ENCODE measurements at regions not wholly inside any gene's neighbourhood (a gene's known extent, or its start where the extent isn't known, plus 50 kb on each side); places are given as distances from the start of the nearest gene placed in this dataset.

GRCh38 chr7:42522227-42522991 lies 285.4 kb upstream of the GLI3 start:
- no peaks in the 10 kb centered on the region for H3K9me1 ChIP-seq (ENCODE audit: control insufficient read depth, insufficient read depth, low read length)
- POLR2A ChIA-PET = interaction anchor here (0.7 to 1.4 kb wide), 2 partner anchors 24 to 225 kb away, joined by 3 read pairs; no protein-coding TSS in a partner anchor
- no peak for DNase-seq (ENCODE audit: extremely low read depth in 1 of 4, low spot score in 3 of 4)
- H3K4me2 ChIP-seq (ENCODE audit: insufficient read depth, low read length) = no peak overlapping the region
- no peaks in the 10 kb centered on the region for H3K4me1 ChIP-seq (replicated peaks in 1 of 2; ENCODE audit: control insufficient read depth in 2 of 2, insufficient read depth in 2 of 2, low read length in 2 of 2)
- CTCF ChIA-PET (ENCODE audit: low intra/inter-chr PET ratio) = no interaction called here
- FAIRE-seq = no peak
- intact Hi-C loops (cut with micrococcal nuclease) = no loop called here
- BruUV-seq (replicated peaks) = no TSS peak
- in situ Hi-C loops (cut with MboI) = no loop called here
- no peaks in the 10 kb centered on the region for H3K36me3 ChIP-seq (ENCODE audit: control insufficient read depth, insufficient read depth, low read length)
- no peak overlapping the region for H3K4me3 ChIP-seq
- TF ChIP-seq GATAD2A (IDR thresholded peaks at IDR 0.05) (no peak), CHD4 (IDR thresholded peaks at IDR 0.05; ENCODE audit: insufficient read depth, insufficient replicate concordance, low read depth, low read length, poor library complexity, severe bottlenecking) (no peak), ZNF507 (tag; conservative IDR thresholded peaks at IDR 0.05) (no peak), POLR2AphosphoS5 (IDR thresholded peaks at IDR 0.05; ENCODE audit: control insufficient read depth, insufficient read depth, low read depth, low read length) (no peak), NRF1 (conservative IDR thresholded peaks at IDR 0.05 in 1 of 2, IDR thresholded peaks at IDR 0.05 in 1 of 2) (no peak), ZBTB1 (CRISPR knock-in tag; IDR thresholded peaks at IDR 0.05; ENCODE audit: borderline replicate concordance, low read depth) (no peak), RHOXF2B (CRISPR knock-in tag; conservative IDR thresholded peaks at IDR 0.05) (no peak), MEF2D (tag; conservative IDR thresholded peaks at IDR 0.05; ENCODE audit: low read depth) (no peak), ZNF57 (CRISPR knock-in tag; IDR thresholded peaks at IDR 0.05) (no peak), PBX2 (CRISPR knock-in tag; IDR thresholded peaks at IDR 0.05; ENCODE audit: low read depth) (no peak), PBX2 (tag; conservative IDR thresholded peaks at IDR 0.05; ENCODE audit: low read depth) (no peak), ZKSCAN8 (CRISPR knock-in tag; IDR thresholded peaks at IDR 0.05) (no peak), CHCHD3 (CRISPR knock-in tag; IDR thresholded peaks at IDR 0.05) (no peak)
- no peak overlapping the region for H2AFZ ChIP-seq (ENCODE audit: low read depth, low read length)
- no peaks in the 10 kb centered on the region for H4K20me1 ChIP-seq (replicated peaks; ENCODE audit: control insufficient read depth, insufficient read depth, low read length)
- no peaks in the 10 kb centered on the region for H3K9me3 ChIP-seq (replicated peaks; ENCODE audit: control insufficient read depth, insufficient read depth, low read depth, low read length)
- no peak overlapping the region for H3K27ac ChIP-seq (ENCODE audit: extremely low read depth, low read depth, low read length)
- no peak; the same call in 2 of the 3 replicates for ATAC-seq
- H3K9ac ChIP-seq (ENCODE audit: insufficient read depth in 1 of 2, low read depth in 2 of 2, low read length in 2 of 2) = no peak overlapping the region
- 0% methylated on average over 17 of the region's 19 CpGs for WGBS (ENCODE audit: insufficient coverage, low coverage, missing lambda C conversion rate)
- H3K27me3 ChIP-seq (ENCODE audit: control insufficient read depth in 2 of 2, insufficient read depth in 2 of 2, low read length in 2 of 2) = 0 out of 5 replicates have a peak, but pooled peaks cover 0 to 3% of the 10 kb centered on the region in 2 experiments
- no peaks in the 10 kb centered on the region for H3K79me2 ChIP-seq (ENCODE audit: control insufficient read depth, insufficient read depth, low read length)

Data from K562 (cell line).